GM19025 (cell line): ENCODE measurements at regions not wholly inside any gene's neighbourhood (a gene's known extent, or its start where the extent isn't known, plus 50 kb on each side); places are given as distances from the start of the nearest gene placed in this dataset.
"Not testable (repeated sequence)": the region's sequence is repeated elsewhere in the genome, so short reads cannot be mapped to it uniquely, and the experiment has no call there.

Experiments
- ATAC-seq: cut with Tn5 transposase; IDR thresholded peaks from one replicate; pipeline ENCODE4 v1.9.1; 2021; ENCODE audit warnings: mild to moderate bottlenecking, low read depth, moderate library complexity; ENCODE audit not compliant: unreplicated experiment

- ATAC-seq: no peak
Measured at GRCh38 chr18:66043009-66043408, 292.2 kb downstream of the CDH7 start.

GRCh38 chr18:66013969-66014368, 263.2 kb downstream of the CDH7 start:
- ATAC-seq: no peak

- ATAC-seq: no peak
Measured at GRCh38 chr18:66011916-66012315, 261.1 kb downstream of the CDH7 start.

GRCh38 chr18:66005831-66006588, 255.2 kb downstream of the CDH7 start:
- ATAC-seq: no peak

GRCh38 chr18:65998971-65999700, 248.3 kb downstream of the CDH7 start:
- not testable (repeated sequence) for ATAC-seq

- ATAC-seq: no peak
Measured at GRCh38 chr18:65995206-65995605, 244.4 kb downstream of the CDH7 start.

GRCh38 chr18:65994302-65994701, 243.5 kb downstream of the CDH7 start:
- no peak for ATAC-seq

- no peak for ATAC-seq
Measured at GRCh38 chr18:65990944-65991708, 240.3 kb downstream of the CDH7 start.

- no peak for ATAC-seq
Measured at GRCh38 chr18:65990174-65990690, 239.4 kb downstream of the CDH7 start.

GRCh38 chr18:65988972-65989371, 238.2 kb downstream of the CDH7 start:
- ATAC-seq: no peak

GRCh38 chr18:65988386-65988785, 237.6 kb downstream of the CDH7 start:
- ATAC-seq: no peak

GRCh38 chr18:65983750-65984149, 232.9 kb downstream of the CDH7 start:
- ATAC-seq: no peak

GRCh38 chr18:65975536-65975935, 224.7 kb downstream of the CDH7 start:
- no peak for ATAC-seq

- ATAC-seq: no peak
Measured at GRCh38 chr18:65974758-65975157, 223.9 kb downstream of the CDH7 start.

- ATAC-seq: no peak
Measured at GRCh38 chr18:65968239-65969004, 217.6 kb downstream of the CDH7 start.

- ATAC-seq: no peak
Measured at GRCh38 chr18:65955747-65956146, 204.9 kb downstream of the CDH7 start.

GRCh38 chr18:65954372-65954771, 203.6 kb downstream of the CDH7 start:
- ATAC-seq: no peak

- ATAC-seq: no peak
Measured at GRCh38 chr18:65946777-65947176, 196.0 kb downstream of the CDH7 start.

- no peak for ATAC-seq
Measured at GRCh38 chr18:65943268-65943667, 192.5 kb downstream of the CDH7 start.

- no peak for ATAC-seq
Measured at GRCh38 chr18:65942854-65943253, 192.0 kb downstream of the CDH7 start.
